B cell (primary cell): ENCODE measurements at regions not wholly inside any gene's neighbourhood (a gene's known extent, or its start where the extent isn't known, plus 50 kb on each side); places are given as distances from the start of the nearest gene placed in this dataset.

Experiments
- CTCF ChIP-seq: fragments of 200-600 bp; IDR thresholded peaks from one replicate; pipeline ENCODE4 v1.8.0; 2022; ENCODE audit warnings: antibody characterized with exemption, mild to moderate bottlenecking
- EZH2 ChIP-seq: IDR thresholded peaks from 2 replicates; pipeline ENCODE4 v1.6.1; 2012; ENCODE audit warnings: borderline replicate concordance, low read depth, mild to moderate bottlenecking, moderate library complexity, low read length; ENCODE audit not compliant: insufficient read depth, poor library complexity, severe bottlenecking

- TF ChIP-seq CTCF (no peak), EZH2 (no peak)
Observed at GRCh38 chr18:71107244-71107643, 818.4 kb downstream of the SOCS6 start.
